T-helper 1 cell (primary cell): ENCODE measurements at regions not wholly inside any gene's neighbourhood (a gene's known extent, or its start where the extent isn't known, plus 50 kb on each side); places are given as distances from the start of the nearest gene placed in this dataset.

Source experiments
- DNase-seq, 5 donors: peaks; one replicate each; pipeline ENCODE4 v3.0.0-alpha.2; 2012 to 2020

- no peak for DNase-seq
Observed at GRCh38 chr2:181152226-181152625, 171.8 kb downstream of the UBE2E3 start.

GRCh38 chr2:181152701-181153100, 172.3 kb downstream of the UBE2E3 start:
- no peak for DNase-seq

GRCh38 chr2:181153886-181154285, 173.5 kb downstream of the UBE2E3 start:
- DNase-seq: no peak

- no peak for DNase-seq
Observed at GRCh38 chr2:181157326-181157725, 176.9 kb downstream of the UBE2E3 start.

- no peak for DNase-seq
Observed at GRCh38 chr2:181158427-181158826, 178.0 kb downstream of the UBE2E3 start.

GRCh38 chr2:181161615-181162014, 181.2 kb downstream of the UBE2E3 start:
- no peak for DNase-seq

- DNase-seq: no peak
Observed at GRCh38 chr2:181163139-181163538, 182.7 kb downstream of the UBE2E3 start.

DNA sequence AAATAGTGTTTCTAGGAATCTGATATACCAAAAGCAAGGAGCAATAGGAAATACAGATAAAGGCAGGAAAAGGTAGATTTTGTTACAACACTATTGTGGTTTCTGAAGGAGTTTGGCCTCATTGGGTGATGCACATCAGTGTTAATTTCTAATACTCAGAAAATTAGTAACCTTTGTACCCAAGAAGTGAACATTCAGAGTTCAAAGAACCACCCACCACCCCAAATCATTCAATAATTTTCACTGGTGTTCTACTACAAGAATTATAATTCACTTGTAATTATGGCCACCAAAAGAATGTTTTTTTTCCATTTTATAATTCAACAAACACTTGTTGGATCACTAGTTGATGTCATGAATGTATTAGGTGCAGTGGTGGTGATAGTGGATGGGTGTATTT, 183.3 kb downstream of the UBE2E3 start:
- DNase-seq: no peak

GRCh38 chr2:181164699-181165098, 184.3 kb downstream of the UBE2E3 start:
- DNase-seq: no peak

GRCh38 chr2:181165199-181165868, 184.9 kb downstream of the UBE2E3 start:
- peak in 1 of 5 donors; percentile 72 for DNase-seq

GRCh38 chr2:181169503-181169902, 189.1 kb downstream of the UBE2E3 start:
- no peak for DNase-seq

GRCh38 chr2:181170256-181170655, 189.9 kb downstream of the UBE2E3 start:
- no peak for DNase-seq

GRCh38 chr2:181172676-181173075, 192.3 kb downstream of the UBE2E3 start:
- DNase-seq: no peak

GRCh38 chr2:181174611-181175580, 194.5 kb downstream of the UBE2E3 start:
- no peak for DNase-seq

- DNase-seq: no peak
Observed at GRCh38 chr2:181176540-181176939, 196.1 kb downstream of the UBE2E3 start.

DNA sequence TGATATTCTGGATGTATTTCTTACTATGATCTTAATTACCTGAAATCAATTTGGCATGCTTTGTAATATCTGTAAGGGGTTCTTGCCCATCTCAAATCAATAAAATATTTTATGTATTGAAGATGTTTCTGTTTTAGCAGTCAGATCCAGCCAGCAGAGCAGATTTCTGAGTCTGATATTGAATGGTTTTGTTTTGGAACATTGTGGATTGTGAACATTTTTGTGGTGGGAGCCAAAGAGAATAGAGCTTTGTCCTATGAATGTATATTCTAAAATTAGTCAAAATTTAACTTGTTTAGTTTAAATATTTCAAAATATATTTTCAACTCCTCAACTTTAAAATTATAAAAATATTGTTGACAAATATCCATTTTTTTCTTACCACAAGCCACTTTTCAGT, 197.0 kb downstream of the UBE2E3 start:
- DNase-seq: no peak

DNA sequence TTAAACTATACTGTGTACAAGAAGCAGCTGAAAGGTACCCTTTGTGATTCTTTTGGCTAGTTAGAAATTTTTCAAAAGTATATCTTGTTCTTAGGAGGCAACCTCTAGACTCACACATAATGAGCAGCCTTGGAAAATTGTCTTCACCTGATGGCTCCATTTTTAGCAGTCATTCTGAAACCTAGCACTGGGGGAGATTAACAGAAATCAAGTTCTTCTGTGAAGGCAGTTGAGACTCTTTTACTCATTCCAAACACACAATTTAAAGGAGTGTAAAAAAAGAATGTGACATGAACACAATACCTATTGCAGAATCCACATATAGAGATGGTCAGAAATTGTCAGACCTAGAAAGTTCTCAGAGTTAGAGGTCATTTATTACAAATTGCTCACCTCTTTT, 197.7 kb downstream of the UBE2E3 start:
- DNase-seq: peak in 1 of 5 donors; percentile 69

DNA sequence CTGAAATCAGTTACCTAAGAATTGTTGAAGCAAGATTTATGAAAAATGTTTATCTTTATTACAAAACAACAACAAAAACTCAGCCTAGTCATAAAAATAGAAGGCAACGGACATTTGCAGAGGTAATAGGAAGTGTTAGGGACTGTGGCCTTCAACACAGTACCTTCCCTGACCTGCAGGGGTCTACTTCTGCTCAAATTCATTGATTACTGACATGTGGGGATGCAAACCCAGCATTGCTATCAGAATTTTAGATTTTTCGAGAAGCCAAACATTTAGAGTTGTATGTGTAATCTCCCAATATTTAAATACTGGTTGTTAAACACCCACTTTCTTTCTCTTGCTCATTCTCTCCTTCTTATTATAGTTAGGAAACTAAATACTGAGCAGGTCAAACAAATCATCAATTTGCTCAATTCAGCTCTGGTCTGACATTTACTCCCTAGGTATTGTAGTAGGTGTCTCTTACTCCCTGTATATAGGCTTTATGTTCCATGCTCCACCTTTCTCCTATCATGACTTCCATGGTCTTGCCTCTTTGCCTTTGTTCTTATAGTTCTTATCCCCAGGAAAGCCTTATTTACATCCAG, 198.5 kb downstream of the UBE2E3 start:
- peak in 4 of 5 donors; percentile 6 to 74 (median 14) for DNase-seq

GRCh38 chr2:181183878-181184542, 203.6 kb downstream of the UBE2E3 start:
- DNase-seq: no peak

- DNase-seq: no peak
Observed at GRCh38 chr2:181185421-181185820, 205.0 kb downstream of the UBE2E3 start.

GRCh38 chr2:181185948-181186347, 205.5 kb downstream of the UBE2E3 start:
- DNase-seq: no peak

DNA sequence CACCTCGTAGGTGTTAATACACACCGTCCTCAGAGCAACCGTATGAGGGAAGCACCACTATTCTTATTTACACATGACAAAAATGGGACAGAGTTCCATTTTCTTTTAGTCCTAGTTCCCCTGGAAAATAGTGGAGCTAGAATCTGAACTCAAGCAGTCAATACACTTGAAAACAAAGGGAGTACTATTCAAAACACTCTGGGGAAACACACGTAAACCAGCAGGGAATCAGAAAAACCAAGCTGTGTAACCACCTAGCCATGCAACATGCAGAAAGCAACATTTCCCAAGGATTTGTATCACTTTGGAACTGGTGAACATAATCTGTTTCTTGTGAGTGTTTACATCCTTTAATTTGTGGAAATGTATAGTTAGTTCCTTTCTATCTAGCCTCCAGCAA, 208.2 kb downstream of the UBE2E3 start:
- no peak for DNase-seq

DNA sequence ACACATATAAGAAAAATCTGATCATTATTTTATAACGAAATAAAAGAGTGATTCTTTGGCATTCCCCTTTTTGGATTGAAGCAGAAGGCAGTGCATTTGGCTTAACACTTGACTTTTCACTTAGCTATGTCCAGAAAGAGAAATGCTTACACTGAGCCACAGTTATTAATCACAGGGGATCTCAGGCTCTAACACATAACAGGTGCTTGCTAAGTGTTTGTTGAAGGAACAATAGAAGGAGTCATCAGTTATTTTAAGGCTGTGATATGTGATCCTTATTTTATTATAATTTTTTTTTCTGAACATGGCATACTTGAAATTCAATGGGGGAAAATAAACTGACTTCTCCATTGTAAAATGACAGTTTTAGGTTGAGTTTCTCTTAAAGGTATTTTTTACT, 209.5 kb downstream of the UBE2E3 start:
- DNase-seq: no peak
